ENCODE measurements at regions not wholly inside any gene's neighbourhood (a gene's known extent, or its start where the extent isn't known, plus 50 kb on each side); places are given as distances from the start of the nearest gene placed in this dataset.

DNA sequence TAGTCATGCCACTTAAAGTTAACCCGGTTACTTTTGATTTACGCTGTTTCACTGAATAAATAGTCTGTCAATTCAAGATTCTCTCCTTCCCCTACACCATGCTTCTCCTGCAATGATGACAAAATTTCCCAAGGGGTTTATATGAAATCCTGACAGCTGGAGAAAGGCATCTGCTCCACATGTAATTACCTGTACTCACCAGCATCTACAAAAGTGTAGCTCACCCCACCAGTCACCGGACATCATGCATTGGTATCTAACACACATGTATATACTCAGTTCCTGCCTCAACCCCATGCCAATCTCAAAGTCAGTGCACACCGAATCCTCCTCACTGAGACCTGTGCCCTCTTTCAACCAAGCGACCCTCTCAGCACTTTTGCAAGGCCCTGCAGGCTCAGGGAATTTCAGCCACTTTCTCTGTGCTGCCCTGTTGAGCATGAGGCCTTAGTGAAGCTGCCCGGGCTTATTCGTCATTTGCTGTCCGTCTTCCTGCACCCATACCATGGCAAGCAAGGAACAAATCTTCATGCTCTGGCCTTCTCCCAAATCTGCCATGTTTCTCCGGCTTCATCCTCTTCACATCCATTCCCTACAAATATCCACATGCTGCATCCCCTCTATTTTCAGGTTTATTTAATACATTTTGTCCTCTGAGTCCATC, 131.6 kb downstream of the SEC23A start:
- intact Hi-C loops (cut with micrococcal nuclease) = no loop called here
- no peak overlapping the region for H3K27ac ChIP-seq (ENCODE audit: low read depth in 1 of 2, low read length in 2 of 2)
- Mint-ChIP-seq H3K36me3 (no peaks in the 10 kb centered on the region), H3K9me3 (peaks cover 0 to 6% (median 3%) of the 10 kb centered on the region in 7 donors), H3K4me3 (no peak overlapping the region), H3K27me3 (ENCODE audit: low read depth in 3 of 3) (peaks cover 1 to 3% (median 2%) of the 10 kb centered on the region in 3 donors), H3K4me1 (no peaks in the 10 kb centered on the region), H3K27ac (no peak overlapping the region)
- H3K4me2 ChIP-seq (replicated peaks; ENCODE audit: extremely low read depth, low read length, poor library complexity, severe bottlenecking) = no peak overlapping the region
- H3K79me2 ChIP-seq (ENCODE audit: insufficient read depth, low read length) = no peaks in the 10 kb centered on the region
- no peak overlapping the region for H2AFZ ChIP-seq (ENCODE audit: insufficient read depth, low read depth, low read length, poor library complexity, severe bottlenecking)
- no peaks in the 10 kb centered on the region for H3K4me1 ChIP-seq (ENCODE audit: control insufficient read depth in 1 of 2, insufficient read depth in 2 of 2, low read length in 2 of 2)
- no peak for DNase-seq
- no peaks in the 10 kb centered on the region for H4K20me1 ChIP-seq (ENCODE audit: insufficient read depth, low read length)
- H3K36me3 ChIP-seq (replicated peaks in 1 of 2; ENCODE audit: control insufficient read depth in 1 of 2, insufficient read depth in 2 of 2, low read length in 2 of 2) = no peaks in the 10 kb centered on the region
- H3K9me3 ChIP-seq (replicated peaks in 1 of 2; ENCODE audit: control insufficient read depth in 1 of 2, insufficient read depth in 1 of 2, low read length in 2 of 2) = no peaks in the 10 kb centered on the region
- no peak overlapping the region for H3K4me3 ChIP-seq (replicated peaks in 1 of 3; ENCODE audit: low read depth in 2 of 3, low read length in 3 of 3)
- no peak overlapping the region for H3K9ac ChIP-seq (ENCODE audit: insufficient read depth, low read length, poor library complexity, severe bottlenecking)
- 88% methylated on average over 9 of the region's 9 CpGs for WGBS (ENCODE audit: insufficient coverage)
- H3K27me3 ChIP-seq (ENCODE audit: control insufficient read depth in 2 of 2, insufficient read depth in 2 of 2, low read length in 2 of 2) = no peaks in the 10 kb centered on the region
- TF ChIP-seq, protein P1, sequence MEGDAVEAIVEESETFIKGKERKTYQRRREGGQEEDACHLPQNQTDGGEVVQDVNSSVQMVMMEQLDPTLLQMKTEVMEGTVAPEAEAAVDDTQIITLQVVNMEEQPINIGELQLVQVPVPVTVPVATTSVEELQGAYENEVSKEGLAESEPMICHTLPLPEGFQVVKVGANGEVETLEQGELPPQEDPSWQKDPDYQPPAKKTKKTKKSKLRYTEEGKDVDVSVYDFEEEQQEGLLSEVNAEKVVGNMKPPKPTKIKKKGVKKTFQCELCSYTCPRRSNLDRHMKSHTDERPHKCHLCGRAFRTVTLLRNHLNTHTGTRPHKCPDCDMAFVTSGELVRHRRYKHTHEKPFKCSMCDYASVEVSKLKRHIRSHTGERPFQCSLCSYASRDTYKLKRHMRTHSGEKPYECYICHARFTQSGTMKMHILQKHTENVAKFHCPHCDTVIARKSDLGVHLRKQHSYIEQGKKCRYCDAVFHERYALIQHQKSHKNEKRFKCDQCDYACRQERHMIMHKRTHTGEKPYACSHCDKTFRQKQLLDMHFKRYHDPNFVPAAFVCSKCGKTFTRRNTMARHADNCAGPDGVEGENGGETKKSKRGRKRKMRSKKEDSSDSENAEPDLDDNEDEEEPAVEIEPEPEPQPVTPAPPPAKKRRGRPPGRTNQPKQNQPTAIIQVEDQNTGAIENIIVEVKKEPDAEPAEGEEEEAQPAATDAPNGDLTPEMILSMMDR (IDR thresholded peaks at IDR 0.05) = no peak

DNA sequence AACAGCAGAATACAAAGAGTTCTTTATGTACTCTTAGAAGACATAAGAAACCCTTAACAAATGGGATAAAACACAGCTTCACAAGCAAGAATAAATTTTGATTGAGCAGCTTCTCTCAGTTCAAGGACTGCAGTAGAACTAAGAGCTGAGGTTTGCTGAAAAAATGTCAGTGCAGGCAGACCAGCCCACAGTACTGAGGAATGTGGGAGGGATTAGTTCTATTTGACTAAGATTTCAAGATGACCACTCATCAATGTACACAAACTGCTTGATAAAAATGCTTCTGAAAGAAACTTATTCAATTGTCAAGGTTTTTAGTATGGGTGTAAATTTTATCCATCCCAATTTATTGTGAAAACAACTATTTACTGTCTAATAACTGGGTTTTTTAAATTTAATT, 138.4 kb downstream of the SEC23A start:
- no peaks in the 10 kb centered on the region for H3K4me1 ChIP-seq (ENCODE audit: control insufficient read depth in 1 of 2, insufficient read depth in 2 of 2, low read length in 2 of 2)
- H3K9me3 Mint-ChIP-seq = peaks cover 0 to 4% (median 3%) of the 10 kb centered on the region in 7 donors
- H4K20me1 ChIP-seq (ENCODE audit: insufficient read depth, low read length) = no peaks in the 10 kb centered on the region
- no peaks in the 10 kb centered on the region for H3K79me2 ChIP-seq (ENCODE audit: insufficient read depth, low read length)
- no peak overlapping the region for H3K4me3 Mint-ChIP-seq
- H3K27me3 Mint-ChIP-seq (ENCODE audit: low read depth in 3 of 3) = peaks cover 0 to 1% (median 0%) of the 10 kb centered on the region in 3 donors
- no peak overlapping the region for H3K9ac ChIP-seq (ENCODE audit: insufficient read depth, low read length, poor library complexity, severe bottlenecking)
- no peak overlapping the region for H2AFZ ChIP-seq (ENCODE audit: insufficient read depth, low read depth, low read length, poor library complexity, severe bottlenecking)
- DNase-seq = no peak
- no peaks in the 10 kb centered on the region for H3K36me3 ChIP-seq (replicated peaks in 1 of 2; ENCODE audit: control insufficient read depth in 1 of 2, insufficient read depth in 2 of 2, low read length in 2 of 2)
- TF ChIP-seq, protein P1 (IDR thresholded peaks at IDR 0.05) = no peak
- no peaks in the 10 kb centered on the region for H3K9me3 ChIP-seq (replicated peaks in 1 of 2; ENCODE audit: control insufficient read depth in 1 of 2, insufficient read depth in 1 of 2, low read length in 2 of 2)
- no peaks in the 10 kb centered on the region for H3K4me1 Mint-ChIP-seq
- H3K27ac Mint-ChIP-seq = no peak overlapping the region
- no peaks in the 10 kb centered on the region for H3K36me3 Mint-ChIP-seq
- H3K27ac ChIP-seq (ENCODE audit: low read depth in 1 of 2, low read length in 2 of 2) = no peak overlapping the region
- no peak overlapping the region for H3K4me2 ChIP-seq (replicated peaks; ENCODE audit: extremely low read depth, low read length, poor library complexity, severe bottlenecking)
- intact Hi-C loops (cut with micrococcal nuclease) = no loop called here
- H3K27me3 ChIP-seq (ENCODE audit: control insufficient read depth in 2 of 2, insufficient read depth in 2 of 2, low read length in 2 of 2) = no peaks in the 10 kb centered on the region
- no peak overlapping the region for H3K4me3 ChIP-seq (replicated peaks in 1 of 3; ENCODE audit: low read depth in 2 of 3, low read length in 3 of 3)
